GM18499 (cell line): ENCODE measurements at regions not wholly inside any gene's neighbourhood (a gene's known extent, or its start where the extent isn't known, plus 50 kb on each side); places are given as distances from the start of the nearest gene placed in this dataset.

Source experiments
- ATAC-seq: cut with Tn5 transposase; IDR thresholded peaks from one replicate; pipeline ENCODE4 v1.9.1; 2021; ENCODE audit warnings: moderate number of reproducible peaks; ENCODE audit not compliant: insufficient read depth, unreplicated experiment

DNA sequence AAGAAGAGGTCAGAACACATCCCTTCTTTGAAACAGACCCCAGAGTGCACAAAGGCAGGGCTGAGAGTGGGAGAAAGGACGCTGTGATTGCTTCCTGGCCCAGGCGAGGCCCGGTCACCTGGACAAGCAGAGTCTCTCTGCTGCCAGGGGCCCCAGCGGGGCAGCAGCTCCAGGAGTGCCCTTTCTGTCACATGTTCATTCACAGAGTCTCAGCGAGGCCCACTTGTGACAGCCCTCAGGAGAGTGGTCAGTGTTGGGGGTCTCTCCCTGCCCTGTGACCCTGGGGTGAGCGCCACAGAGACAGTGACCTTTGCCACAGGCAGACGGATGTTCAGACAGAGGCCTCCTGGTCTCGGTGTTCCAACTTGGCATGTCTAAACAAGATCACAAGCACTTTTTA is 130.2 kb upstream of the IRX4 start:
- ATAC-seq, result no peak

DNA sequence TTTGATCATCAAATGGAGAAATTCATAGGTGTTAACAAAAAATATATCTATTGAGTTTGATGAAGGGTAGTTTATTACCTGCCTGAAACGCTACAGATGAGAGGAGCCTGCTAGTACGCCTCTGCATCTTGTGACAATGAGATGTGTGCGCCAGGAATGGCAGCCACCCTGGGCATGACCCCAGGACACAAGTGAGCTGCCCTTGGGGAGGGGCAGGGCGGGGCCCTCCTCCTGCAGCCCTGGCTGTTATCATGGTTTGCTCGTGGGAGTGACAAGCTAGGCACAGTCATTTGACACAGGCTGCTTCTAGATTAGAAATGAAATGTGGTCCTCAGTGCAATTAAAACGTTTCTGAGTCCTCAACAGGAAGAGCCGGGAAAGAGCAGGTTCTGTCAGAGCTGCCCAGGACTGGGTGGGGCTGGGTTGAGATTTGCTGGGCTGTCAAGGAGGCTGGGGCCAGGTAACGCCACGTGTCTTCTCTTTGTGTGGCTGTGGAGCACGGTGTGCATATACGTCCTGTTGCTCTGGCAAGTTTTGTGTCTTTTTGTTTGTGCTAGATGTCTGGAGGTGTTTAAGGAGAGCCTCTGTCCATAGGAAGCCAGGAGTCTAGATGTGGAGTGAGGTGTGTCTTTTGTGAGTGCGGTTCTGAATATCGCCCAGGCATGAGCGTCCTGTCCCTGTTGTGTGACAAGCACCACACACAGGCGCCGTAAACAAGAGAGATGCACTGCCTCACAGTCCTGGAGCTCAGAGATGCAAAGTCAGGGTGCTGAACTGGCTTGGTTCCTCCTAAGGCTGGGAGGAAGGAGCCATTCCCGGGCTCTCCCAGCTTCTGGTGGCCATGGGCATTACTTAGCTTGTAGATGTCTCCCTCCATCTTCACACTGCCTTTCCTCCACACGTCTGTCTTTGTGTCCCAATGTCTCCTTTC is 129.0 kb upstream of the IRX4 start:
- no peak for ATAC-seq

DNA sequence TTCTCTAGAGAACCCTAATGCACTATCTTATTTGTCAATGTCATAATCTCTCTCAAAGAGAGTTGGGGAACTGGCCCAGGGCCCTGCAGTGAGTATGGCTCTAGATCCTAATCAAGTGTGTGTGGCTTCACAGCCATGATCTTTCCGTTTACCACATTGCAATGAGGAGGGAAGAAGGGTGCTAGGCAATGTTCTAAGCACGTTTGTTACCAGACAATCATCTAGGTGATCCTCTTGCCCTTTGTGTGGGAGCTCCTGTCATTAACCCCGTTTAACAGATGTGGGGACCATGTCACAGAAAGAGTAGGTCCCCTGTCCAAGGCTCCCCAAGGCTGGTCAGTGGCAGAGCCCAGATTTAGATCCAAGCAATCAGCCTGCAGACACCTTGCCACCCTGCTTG is 128.2 kb upstream of the IRX4 start:
- ATAC-seq, result no peak

DNA sequence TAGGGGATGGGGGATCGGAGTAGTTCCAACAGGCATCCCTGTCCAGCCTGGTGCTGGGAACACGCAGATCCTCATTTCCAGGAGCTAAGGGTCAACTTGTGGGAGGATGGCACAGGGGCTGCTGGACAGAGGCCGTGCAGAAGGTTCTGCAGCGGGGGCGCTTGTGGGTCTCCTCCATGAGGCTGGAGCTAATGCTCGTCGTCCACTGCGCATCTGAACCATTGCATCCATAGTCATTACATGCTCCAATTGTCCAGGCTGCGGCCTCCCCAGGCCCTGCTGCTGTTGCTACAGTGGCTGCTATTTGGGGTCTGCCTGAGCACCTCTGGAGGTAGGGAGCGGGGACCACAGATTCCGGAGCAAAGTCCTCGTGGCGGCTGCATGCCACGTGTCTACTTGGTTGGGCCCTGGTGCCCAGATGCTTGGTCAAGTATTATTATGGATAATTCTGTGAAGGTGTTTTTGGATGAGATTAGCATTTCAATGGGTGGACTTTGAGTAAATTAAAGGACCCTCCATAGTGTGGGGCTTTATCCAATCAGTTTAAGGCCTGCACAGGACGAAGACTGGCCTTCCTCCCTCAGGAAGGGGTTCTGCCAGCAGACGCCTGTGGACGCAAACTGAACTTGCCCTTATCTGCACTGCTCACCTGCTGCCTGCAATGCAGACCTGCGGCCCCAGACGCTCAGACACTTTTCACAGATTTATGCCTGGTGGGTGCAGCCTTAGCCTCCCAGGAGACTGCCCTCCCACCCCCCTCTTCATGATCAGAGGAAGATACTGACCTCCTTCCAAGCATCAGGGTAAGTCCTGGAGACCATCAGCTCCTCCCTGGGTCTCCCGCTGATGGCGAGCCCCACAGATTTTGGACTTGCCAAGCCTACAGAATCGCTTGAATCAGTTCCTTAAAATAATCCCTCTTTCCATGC is 127.5 kb upstream of the IRX4 start:
- ATAC-seq, result no peak

DNA sequence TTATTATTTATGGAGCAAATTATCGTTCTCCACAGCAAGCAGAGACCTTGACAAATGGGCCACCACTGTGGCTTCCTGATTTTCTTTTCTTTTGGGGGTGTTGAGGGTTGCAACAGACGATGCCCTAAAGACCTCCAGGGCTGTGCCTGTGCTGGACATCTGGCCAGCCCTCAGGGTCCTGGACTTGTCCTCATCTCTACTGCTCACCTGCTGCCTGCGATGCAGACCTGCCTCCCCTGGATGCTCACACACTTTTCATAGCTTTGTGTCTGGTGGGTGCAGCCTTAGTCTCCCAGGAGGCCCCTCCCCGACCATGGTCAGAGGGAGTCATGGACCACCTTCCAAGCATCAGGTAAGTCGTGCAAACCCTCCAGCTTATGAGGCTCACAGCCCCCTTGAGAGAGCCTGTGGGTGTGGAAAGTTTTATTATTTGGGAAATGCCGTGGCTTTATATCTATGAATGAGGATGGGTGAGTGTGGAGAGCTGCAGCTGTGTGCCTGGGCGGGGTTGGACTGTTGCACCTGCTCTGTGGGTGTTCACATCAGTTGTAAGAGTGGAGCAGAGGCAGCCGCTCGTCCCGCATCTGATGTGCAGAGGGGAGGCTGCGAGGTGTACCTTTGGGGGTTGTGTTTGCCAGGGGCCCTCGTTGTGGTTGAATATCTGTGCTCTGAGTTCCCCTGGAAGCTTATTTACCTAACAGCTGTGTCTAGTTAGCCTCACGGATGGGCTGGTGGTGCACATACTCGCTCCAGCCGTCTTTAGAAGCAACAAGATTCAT is 126.3 kb upstream of the IRX4 start:
- no peak for ATAC-seq

DNA sequence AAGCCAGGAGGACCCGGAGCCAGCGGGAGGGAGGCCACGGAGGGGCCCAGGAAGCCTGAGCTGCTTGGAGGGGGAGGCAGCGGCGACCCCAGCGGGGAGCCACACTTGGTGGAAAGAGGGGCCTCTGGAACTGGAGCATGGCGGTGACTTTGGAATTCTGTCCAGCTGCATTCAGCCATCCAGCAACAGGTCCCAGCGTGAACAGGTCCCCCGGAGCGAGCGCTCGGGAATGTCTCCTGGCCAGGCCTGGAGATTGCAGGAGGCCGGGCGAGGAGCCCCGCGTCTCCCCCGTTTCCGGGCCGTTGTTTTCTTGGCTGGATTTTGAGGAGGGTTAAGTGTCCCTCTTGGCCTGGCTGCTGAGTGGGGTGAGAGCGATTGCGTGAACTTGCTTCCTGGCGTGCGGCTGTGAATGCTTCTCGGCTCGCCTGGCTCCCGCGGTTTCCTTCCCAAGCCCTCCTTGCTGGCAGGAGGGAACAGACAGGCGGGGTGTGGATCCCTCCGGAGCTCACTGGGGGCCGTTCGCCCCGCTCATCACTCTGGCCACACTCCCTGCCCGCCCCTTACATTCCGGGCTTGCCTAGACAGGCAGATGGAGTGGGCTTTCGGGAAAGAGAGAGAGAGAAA is 125.3 kb upstream of the IRX4 start:
- ATAC-seq, result no peak

DNA sequence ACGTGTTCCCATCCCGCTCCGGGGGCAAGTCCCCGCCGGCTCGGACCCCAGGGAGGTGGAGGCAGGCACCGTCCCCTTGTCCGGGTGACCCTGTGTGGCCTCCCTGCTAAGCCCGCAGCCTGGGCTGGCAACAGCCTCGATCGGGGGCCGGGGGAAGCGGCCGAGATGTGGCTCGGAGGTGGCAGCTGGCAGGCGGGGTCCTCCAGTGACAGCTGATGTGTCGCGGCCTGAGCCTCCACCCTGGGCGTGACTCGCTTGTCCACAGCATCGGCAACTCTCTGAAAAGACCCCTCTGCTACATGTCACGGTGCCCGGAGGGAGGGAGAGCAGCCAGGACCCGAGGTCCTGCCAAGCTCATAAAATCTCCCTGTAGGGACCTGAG is 124.8 kb upstream of the IRX4 start:
- no peak for ATAC-seq

DNA sequence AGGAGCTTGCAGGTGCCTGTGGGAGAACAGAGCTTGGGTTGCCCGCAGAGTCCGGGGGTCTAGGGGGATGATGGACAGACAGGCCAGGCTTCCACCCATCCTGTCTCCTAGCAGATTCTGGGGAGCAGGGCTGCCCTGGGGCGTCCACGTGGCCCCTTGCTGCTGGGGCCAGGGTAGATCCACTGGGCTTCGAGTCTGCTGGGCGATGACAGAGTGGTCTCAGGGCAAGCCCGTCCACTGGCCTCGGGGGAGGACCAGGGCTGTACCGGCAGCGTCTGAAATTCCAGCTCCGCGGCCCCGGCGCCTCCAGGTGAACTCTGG is 124.2 kb upstream of the IRX4 start:
- ATAC-seq, result no peak

DNA sequence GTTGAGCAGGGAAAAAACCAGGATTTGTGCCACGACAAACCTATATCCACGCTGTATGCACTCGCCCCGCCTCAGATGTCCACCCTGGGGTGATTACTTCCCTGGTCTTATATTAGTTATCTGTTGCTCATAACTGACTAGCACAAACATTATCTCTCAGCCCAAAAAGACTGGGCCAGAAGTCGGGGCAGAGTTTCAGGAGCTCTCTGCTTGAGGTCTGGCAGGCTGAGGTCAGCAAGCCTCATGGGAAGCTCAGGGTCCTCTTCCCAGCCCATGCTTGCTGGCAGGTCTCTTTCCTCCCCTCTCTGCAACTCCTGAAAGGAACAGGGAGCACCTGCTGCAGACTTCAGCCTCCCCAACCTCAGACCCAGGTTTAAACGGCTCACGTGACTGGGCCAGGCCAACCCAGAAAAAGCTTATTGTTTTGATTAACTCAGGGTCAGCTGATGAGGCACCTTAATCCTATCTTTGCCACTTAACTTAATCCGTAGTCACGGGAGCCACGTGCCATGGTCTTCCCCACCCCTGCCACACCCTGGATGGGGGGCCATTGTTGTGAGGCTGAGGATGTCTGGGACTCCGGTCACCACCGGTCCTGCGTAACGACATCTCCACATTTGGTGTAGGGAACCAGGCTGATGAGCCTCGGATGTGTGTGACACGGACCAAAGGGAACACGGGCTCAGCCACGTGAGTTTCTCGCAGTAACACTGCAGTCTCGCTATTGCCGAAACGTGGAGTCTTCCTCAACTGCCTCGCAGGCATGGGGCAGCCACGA is 123.7 kb upstream of the IRX4 start:
- ATAC-seq, result no peak

DNA sequence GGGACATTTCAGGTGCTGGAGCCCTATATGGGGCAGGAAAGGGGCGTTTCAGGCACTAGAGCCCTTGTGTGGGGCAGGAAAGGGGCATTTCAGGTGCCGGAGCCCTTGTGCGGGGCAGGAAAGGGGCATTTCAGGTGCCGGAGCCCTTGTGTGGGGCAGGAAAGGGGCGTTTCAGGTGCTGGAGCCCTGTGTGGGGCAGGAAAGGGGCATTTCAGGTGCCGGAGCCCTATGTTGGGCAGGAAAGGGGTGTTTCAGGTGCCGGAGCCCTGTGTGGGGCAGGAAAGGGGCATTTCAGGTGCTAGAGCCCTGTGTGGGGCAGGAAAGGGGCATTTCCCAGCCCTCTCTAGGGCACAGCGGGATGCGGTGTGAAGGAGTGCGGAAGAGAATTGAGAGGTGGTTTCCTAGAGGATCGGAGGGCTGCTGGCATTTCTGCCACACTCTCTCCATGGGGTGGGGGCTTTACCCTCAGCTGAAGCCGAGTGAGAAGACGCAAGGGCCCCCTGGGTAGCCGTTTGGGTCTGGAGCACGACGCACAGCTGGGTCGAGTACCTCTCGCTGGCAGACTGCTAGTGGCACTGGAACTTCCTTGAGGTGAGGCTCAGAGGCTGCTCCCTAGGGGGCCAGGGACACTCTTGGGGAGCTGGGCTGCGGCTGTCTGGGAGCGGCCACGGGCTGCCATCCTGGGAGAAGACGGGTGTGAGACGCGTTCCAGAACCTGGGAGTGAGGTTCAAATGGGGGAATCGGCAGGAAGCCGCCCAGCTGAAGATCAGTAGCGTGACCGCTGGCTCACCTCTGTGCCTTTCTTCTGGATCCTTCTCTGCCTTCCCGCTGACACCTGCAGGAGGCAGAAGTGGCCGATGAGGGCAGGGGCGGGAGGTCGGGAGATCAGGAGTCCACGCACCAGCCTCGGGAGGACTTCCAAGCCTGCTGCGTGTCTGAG is 122.6 kb upstream of the IRX4 start:
- no peak for ATAC-seq

DNA sequence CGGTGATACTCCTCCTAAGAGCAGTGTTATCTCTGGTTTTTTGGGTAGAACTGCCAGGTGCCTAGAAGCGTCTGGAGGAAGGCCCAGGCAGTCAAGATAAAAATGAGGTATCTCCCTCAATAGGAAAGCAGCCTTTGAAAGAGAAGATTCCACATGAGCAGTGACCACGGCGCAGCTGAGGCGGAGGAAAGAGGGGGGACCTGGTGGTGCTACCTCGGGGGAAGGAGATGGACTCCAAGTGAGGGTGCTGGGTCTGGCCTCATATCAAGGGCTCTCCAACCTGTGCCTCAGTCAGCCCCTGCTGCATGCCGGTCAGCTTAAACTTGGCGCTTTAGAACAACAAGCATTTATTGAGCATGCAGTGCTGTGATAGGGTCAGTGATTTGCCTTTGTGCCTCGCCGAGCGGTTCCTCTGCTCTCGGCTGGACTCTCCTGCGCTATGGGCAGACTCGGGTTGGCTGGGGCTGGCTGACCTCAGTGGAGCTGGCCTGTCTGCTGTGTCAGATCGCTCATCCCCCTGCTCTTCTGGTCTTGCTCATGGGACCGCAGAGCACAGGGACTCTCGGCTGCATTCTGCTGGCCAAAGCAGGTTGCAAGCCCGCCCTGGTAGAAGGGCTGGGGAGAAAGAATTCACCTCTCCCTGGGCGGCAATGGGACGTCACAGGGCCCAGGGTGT is 121.1 kb upstream of the IRX4 start:
- no peak for ATAC-seq

DNA sequence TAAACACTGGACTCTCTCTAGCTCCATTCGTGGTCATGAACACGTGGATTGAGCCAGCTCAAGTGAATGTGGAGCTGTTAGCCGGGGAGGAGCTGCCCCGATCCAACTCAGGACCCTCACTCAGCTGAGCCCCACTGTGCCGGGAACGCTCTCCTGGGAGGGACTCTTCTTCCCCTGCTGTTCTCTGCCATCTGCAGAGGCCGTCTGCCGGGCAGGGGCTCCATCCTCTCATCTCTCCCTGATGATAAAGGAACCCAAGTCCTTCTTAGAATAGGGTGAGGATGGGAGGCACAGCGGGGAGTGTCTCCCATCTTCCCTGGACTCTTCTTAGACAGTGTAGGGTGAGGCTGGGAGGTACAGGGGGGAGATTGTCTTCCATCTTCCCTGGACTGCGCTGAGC is 120.5 kb upstream of the IRX4 start:
- no peak for ATAC-seq

DNA sequence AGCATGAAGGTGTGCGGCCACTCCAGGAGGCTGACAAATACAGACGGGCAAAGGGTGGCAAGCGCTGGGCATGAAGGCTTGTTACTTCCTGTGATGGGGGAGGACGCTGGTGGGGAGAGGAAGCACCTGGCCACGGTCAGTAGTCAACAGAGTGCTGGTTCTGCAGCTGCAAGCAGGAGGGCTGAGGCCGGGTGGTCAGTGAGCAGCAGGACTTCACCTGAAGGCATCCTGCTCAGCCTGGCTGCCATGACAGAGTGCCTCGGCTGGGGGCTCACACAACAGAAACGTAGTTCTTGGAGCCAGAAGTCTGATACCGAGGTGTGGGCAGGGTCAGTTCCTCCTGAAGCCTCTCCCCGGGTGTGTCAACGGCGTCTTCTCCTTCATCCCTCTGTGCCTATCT is 118.6 kb upstream of the IRX4 start:
- ATAC-seq, result no peak

DNA sequence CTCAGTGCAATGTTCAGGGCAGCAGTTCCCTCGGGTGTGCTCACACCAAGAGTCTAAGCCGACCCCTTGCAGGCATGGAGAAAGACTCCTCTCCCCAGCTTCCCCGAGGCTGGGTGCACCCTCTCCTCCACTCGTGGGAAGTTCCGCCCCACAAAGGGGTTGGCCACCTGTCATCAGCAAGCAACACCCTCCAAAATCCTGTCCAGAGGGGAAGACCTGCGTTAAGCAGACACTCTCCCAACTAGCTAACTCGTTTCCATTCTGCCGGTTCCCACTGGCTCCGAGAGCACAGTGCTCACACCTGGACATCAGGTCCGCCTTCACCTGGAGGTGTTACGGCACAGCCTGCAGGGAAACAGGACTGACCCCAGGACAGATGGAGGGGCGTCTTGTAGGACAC is 117.9 kb upstream of the IRX4 start:
- ATAC-seq, result no peak

DNA sequence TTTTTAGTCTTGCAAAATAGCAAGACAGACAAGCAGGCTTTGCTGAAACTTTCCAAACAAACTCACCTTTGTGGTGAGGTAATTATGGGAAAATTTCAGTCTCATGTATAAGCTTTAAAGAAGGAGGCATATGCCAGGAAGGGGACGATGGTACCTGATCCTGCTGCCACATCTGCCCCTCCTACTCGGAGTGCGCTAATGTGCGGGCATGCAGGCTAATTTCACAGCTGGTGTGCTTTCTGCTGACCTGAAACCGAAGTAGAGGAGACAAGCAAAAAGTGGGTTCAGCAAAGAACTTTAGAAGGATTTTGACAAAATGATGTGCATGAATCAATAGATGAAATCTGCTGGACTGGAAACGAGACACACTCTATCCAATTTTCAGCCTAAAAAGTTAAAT is 117.1 kb upstream of the IRX4 start:
- no peak for ATAC-seq

DNA sequence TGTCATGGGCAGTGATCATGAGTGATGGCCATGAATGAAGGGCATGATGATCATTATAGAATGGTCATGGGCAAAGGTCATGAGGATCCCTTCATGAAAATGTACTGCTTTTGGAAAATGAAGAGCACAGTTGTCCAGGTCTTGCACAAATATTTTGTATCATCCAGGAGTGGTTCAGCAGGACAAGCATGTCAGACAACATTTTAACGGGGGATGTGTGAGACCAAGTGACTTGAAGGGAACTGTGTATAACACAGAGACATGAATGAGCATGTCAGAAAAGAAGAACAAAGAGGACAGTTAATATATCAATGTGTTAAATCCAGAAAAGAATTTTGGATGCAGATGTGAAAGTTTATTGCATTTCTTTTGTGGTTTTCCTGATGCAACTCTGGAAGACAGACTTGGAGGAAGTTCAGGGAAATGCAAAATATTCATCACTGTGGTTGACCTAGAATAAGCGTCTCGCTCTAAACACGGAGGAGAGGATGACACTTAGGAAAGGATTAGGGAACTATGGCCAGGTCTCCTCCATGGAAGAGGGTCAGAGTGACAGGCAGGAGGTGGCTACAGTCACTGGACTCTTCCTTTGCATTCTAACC is 116.1 kb upstream of the IRX4 start:
- ATAC-seq, result no peak

DNA sequence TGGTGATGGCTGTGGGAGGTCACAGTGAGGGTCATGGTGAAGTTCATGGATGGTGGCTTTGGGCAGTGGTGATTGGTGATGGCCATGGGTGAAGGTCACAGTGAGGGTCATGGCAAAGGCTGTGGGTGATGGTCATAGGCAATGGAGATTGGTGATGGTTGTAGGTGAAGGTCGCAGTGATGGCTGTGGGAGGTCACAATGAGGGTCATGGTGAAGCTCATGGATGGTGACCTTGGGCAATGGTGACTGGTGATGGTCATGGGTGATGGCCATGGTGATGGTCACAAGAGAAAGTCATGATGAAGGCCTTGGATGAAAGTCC is 115.6 kb upstream of the IRX4 start:
- no peak for ATAC-seq
